ENCODE measurements at regions not wholly inside any gene's neighbourhood (a gene's known extent, or its start where the extent isn't known, plus 50 kb on each side); places are given as distances from the start of the nearest gene placed in this dataset.

DNA sequence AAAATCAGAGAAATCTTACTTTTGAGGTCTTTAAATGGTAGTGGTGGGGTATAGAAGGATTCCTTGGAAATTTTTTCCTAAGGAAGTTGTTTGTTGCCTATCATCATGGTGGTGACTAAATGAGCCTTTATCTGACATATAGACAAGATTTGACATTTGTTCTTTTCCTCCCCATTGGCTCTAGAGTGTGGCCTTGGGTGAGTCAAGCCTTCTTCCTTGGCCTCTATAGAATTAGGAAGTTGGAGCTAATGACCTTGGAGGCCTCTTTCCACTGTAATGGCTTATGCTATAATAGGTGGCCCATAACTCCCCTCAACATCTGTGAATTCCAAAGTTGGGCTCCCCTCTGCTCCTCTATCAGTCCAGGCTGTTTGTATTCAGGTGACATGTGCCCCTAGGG lies 79.1 kb upstream of the HNF1B start:
- TF ChIP-seq, protein P1, sequence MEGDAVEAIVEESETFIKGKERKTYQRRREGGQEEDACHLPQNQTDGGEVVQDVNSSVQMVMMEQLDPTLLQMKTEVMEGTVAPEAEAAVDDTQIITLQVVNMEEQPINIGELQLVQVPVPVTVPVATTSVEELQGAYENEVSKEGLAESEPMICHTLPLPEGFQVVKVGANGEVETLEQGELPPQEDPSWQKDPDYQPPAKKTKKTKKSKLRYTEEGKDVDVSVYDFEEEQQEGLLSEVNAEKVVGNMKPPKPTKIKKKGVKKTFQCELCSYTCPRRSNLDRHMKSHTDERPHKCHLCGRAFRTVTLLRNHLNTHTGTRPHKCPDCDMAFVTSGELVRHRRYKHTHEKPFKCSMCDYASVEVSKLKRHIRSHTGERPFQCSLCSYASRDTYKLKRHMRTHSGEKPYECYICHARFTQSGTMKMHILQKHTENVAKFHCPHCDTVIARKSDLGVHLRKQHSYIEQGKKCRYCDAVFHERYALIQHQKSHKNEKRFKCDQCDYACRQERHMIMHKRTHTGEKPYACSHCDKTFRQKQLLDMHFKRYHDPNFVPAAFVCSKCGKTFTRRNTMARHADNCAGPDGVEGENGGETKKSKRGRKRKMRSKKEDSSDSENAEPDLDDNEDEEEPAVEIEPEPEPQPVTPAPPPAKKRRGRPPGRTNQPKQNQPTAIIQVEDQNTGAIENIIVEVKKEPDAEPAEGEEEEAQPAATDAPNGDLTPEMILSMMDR (IDR thresholded peaks at IDR 0.05): no peak
- TF ChIP-seq JUN (CRISPR knock-in tag; IDR thresholded peaks at IDR 0.05) (no peak), TCF7 (CRISPR knock-in tag; IDR thresholded peaks at IDR 0.05; ENCODE audit: low read depth) (no peak), RELA (CRISPR knock-in tag; IDR thresholded peaks at IDR 0.05; ENCODE audit: borderline replicate concordance) (no peak), KAT7 (CRISPR knock-in tag; IDR thresholded peaks at IDR 0.05; ENCODE audit: borderline replicate concordance) (no peak), PRRX2 (CRISPR knock-in tag; IDR thresholded peaks at IDR 0.05) (no peak), ESRRA (CRISPR knock-in tag; IDR thresholded peaks at IDR 0.05; ENCODE audit: borderline replicate concordance) (no peak)
- TF ChIP-seq, protein P2, sequence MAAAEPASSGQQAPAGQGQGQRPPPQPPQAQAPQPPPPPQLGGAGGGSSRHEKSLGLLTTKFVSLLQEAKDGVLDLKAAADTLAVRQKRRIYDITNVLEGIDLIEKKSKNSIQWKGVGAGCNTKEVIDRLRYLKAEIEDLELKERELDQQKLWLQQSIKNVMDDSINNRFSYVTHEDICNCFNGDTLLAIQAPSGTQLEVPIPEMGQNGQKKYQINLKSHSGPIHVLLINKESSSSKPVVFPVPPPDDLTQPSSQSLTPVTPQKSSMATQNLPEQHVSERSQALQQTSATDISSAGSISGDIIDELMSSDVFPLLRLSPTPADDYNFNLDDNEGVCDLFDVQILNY (CRISPR knock-in tag; IDR thresholded peaks at IDR 0.05): no peak
- TF ChIP-seq, protein P3, sequence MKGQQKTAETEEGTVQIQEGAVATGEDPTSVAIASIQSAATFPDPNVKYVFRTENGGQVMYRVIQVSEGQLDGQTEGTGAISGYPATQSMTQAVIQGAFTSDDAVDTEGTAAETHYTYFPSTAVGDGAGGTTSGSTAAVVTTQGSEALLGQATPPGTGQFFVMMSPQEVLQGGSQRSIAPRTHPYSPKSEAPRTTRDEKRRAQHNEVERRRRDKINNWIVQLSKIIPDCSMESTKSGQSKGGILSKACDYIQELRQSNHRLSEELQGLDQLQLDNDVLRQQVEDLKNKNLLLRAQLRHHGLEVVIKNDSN (CRISPR knock-in tag; IDR thresholded peaks at IDR 0.05): no peak
- TF ChIP-seq, protein P4, sequence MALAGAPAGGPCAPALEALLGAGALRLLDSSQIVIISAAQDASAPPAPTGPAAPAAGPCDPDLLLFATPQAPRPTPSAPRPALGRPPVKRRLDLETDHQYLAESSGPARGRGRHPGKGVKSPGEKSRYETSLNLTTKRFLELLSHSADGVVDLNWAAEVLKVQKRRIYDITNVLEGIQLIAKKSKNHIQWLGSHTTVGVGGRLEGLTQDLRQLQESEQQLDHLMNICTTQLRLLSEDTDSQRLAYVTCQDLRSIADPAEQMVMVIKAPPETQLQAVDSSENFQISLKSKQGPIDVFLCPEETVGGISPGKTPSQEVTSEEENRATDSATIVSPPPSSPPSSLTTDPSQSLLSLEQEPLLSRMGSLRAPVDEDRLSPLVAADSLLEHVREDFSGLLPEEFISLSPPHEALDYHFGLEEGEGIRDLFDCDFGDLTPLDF (CRISPR knock-in tag; IDR thresholded peaks at IDR 0.05): no peak
- TF ChIP-seq, protein P5, sequence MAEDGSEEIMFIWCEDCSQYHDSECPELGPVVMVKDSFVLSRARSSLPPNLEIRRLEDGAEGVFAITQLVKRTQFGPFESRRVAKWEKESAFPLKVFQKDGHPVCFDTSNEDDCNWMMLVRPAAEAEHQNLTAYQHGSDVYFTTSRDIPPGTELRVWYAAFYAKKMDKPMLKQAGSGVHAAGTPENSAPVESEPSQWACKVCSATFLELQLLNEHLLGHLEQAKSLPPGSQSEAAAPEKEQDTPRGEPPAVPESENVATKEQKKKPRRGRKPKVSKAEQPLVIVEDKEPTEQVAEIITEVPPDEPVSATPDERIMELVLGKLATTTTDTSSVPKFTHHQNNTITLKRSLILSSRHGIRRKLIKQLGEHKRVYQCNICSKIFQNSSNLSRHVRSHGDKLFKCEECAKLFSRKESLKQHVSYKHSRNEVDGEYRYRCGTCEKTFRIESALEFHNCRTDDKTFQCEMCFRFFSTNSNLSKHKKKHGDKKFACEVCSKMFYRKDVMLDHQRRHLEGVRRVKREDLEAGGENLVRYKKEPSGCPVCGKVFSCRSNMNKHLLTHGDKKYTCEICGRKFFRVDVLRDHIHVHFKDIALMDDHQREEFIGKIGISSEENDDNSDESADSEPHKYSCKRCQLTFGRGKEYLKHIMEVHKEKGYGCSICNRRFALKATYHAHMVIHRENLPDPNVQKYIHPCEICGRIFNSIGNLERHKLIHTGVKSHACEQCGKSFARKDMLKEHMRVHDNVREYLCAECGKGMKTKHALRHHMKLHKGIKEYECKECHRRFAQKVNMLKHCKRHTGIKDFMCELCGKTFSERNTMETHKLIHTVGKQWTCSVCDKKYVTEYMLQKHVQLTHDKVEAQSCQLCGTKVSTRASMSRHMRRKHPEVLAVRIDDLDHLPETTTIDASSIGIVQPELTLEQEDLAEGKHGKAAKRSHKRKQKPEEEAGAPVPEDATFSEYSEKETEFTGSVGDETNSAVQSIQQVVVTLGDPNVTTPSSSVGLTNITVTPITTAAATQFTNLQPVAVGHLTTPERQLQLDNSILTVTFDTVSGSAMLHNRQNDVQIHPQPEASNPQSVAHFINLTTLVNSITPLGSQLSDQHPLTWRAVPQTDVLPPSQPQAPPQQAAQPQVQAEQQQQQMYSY (CRISPR knock-in tag; IDR thresholded peaks at IDR 0.05): no peak
